Neural cell (in vitro differentiated cells): ENCODE measurements at regions not wholly inside any gene's neighbourhood (a gene's known extent, or its start where the extent isn't known, plus 50 kb on each side); places are given as distances from the start of the nearest gene placed in this dataset.

Experiments
- H2AFZ ChIP-seq: fragments of 200-600, 300-800 bp; sonication (generic), shearing (Covaris generic); 2 replicates; pipeline ENCODE4 v1.6.0; 2014; ENCODE audit warnings: low read depth, mild to moderate bottlenecking, antibody characterized with exemption, low read length, moderate library complexity
- H3F3A ChIP-seq: fragments of 200-600 bp; shearing (Covaris generic); 2 replicates; pipeline ENCODE4 v1.6.1; 2016; ENCODE audit warnings: mild to moderate bottlenecking, moderate library complexity, mixed read lengths, antibody characterized with exemption, low read length; ENCODE audit not compliant: insufficient read depth, poor library complexity, severe bottlenecking
- H3K27ac ChIP-seq: fragments of 200-600, 300-800 bp; sonication (generic), shearing (Covaris generic); 2 replicates; pipeline ENCODE4 v1.5.1; 2014; ENCODE audit warnings: mild to moderate bottlenecking, low read length, moderate library complexity
- H3K27me3 ChIP-seq: fragments of 300-800, 200-600 bp; sonication (generic), shearing (Covaris generic); 2 replicates; pipeline ENCODE4 v1.6.0; 2014; ENCODE audit warnings: mild to moderate bottlenecking, low read depth, low read length, moderate library complexity; ENCODE audit not compliant: insufficient read depth
- H3K36me3 ChIP-seq: fragments of 300-800, 200-600 bp; sonication (generic), shearing (Covaris generic); 2 replicates; pipeline ENCODE4 v1.5.1; 2014; ENCODE audit warnings: mild to moderate bottlenecking, antibody characterized with exemption, low read length, moderate library complexity; ENCODE audit not compliant: insufficient read depth
- H3K4me2 ChIP-seq: fragments of 300-800, 200-600 bp; sonication (generic), shearing (Covaris generic); 2 replicates; pipeline ENCODE4 v1.6.0; 2014; ENCODE audit warnings: mild to moderate bottlenecking, low read length
- H3K4me3 ChIP-seq: fragments of 300-800, 200-600 bp; sonication (generic), shearing (Covaris generic); 2 replicates; pipeline ENCODE4 v1.5.1; 2014; ENCODE audit warnings: mild to moderate bottlenecking, low read length, moderate library complexity
- H3K79me2 ChIP-seq: fragments of 200-600 bp; shearing (Covaris generic); replicated peaks from 2 replicates; pipeline ENCODE4 v1.6.0; 2014; ENCODE audit warnings: mild to moderate bottlenecking, low read length, moderate library complexity; ENCODE audit not compliant: insufficient read depth
- H3K9ac ChIP-seq: fragments of 300-800, 200-600 bp; sonication (generic), shearing (Covaris generic); 2 replicates; pipeline ENCODE4 v1.6.1; 2016; ENCODE audit warnings: mild to moderate bottlenecking, low read length, mixed read lengths
- H3K9me2 ChIP-seq: fragments of 200-600 bp; shearing (Covaris generic); 2 replicates; pipeline ENCODE4 v1.6.1; 2016; ENCODE audit warnings: mild to moderate bottlenecking, low read length, mixed read lengths; ENCODE audit not compliant: insufficient read depth
- H3K9me3 ChIP-seq: fragments of 200-600, 300-800 bp; sonication (generic), shearing (Covaris generic); 2 replicates; pipeline ENCODE4 v1.6.1; 2016; ENCODE audit warnings: mild to moderate bottlenecking, mixed run types, low read length, moderate library complexity, mixed read lengths
- H4K20me1 ChIP-seq: fragments of 200-600 bp; shearing (Covaris generic); 2 replicates; pipeline ENCODE4 v1.6.1; 2016; ENCODE audit warnings: mild to moderate bottlenecking, mixed run types; ENCODE audit not compliant: insufficient read depth
- CTCF ChIP-seq: fragments of 450-650 bp; IDR thresholded peaks from 2 replicates; pipeline ENCODE4 v1.5.1; 2014; ENCODE audit warnings: antibody characterized with exemption, mild to moderate bottlenecking, moderate library complexity; ENCODE audit not compliant: poor library complexity, severe bottlenecking
- EP300 ChIP-seq: fragments of 450-650 bp; conservative IDR thresholded peaks from 2 replicates; pipeline ENCODE4 v1.6.1; 2014; ENCODE audit warnings: antibody characterized with exemption, mild to moderate bottlenecking, moderate library complexity; ENCODE audit not compliant: poor library complexity, severe bottlenecking
- EZH2 ChIP-seq: fragments of 200-600, 300-800 bp; shearing (Covaris generic), sonication (generic); IDR thresholded peaks from 2 replicates; pipeline ENCODE4 v1.6.1; 2014; ENCODE audit warnings: antibody characterized with exemption, low read length, borderline replicate concordance, mild to moderate bottlenecking; ENCODE audit not compliant: insufficient read depth, poor library complexity, severe bottlenecking
- MXI1 ChIP-seq: fragments of 450-650 bp; conservative IDR thresholded peaks from 2 replicates; pipeline ENCODE4 v1.6.1; 2014; ENCODE audit warnings: antibody characterized with exemption, mild to moderate bottlenecking; ENCODE audit not compliant: poor library complexity, severe bottlenecking
- POLR2AphosphoS5 ChIP-seq: IDR thresholded peaks from 2 replicates; pipeline ENCODE4 v1.6.1; 2012
- RAD21 ChIP-seq: fragments of 450-650 bp; conservative IDR thresholded peaks from 2 replicates; pipeline ENCODE4 v1.6.1; 2014; ENCODE audit warnings: antibody characterized with exemption, mild to moderate bottlenecking, moderate library complexity
- SMC3 ChIP-seq: fragments of 450-650 bp; conservative IDR thresholded peaks from 2 replicates; pipeline ENCODE4 v1.6.1; 2014; ENCODE audit warnings: antibody characterized with exemption, mild to moderate bottlenecking, moderate library complexity; ENCODE audit not compliant: poor library complexity
- TAF1 ChIP-seq: IDR thresholded peaks from 2 replicates; pipeline ENCODE4 v1.6.1; 2012; ENCODE audit warnings: low read depth
- TF ChIP-seq, protein P1 (sequence below): IDR thresholded peaks from 2 replicates; pipeline ENCODE4 v1.6.1; 2012; ENCODE audit warnings: borderline replicate concordance

GRCh38 chr4:152037435-152037834, 276.6 kb upstream of the GATB start:
- no peaks in the 10 kb centered on the region for H3F3A ChIP-seq
- H3K79me2 ChIP-seq, result no peaks in the 10 kb centered on the region
- no peak overlapping the region for H3K4me3 ChIP-seq
- no peak overlapping the region for H3K4me2 ChIP-seq
- no peak overlapping the region for H3K27ac ChIP-seq
- H3K9me3 ChIP-seq, result no peaks in the 10 kb centered on the region
- H3K9ac ChIP-seq, result no peak overlapping the region
- no peaks in the 10 kb centered on the region for H3K36me3 ChIP-seq
- TF ChIP-seq, protein P1, sequence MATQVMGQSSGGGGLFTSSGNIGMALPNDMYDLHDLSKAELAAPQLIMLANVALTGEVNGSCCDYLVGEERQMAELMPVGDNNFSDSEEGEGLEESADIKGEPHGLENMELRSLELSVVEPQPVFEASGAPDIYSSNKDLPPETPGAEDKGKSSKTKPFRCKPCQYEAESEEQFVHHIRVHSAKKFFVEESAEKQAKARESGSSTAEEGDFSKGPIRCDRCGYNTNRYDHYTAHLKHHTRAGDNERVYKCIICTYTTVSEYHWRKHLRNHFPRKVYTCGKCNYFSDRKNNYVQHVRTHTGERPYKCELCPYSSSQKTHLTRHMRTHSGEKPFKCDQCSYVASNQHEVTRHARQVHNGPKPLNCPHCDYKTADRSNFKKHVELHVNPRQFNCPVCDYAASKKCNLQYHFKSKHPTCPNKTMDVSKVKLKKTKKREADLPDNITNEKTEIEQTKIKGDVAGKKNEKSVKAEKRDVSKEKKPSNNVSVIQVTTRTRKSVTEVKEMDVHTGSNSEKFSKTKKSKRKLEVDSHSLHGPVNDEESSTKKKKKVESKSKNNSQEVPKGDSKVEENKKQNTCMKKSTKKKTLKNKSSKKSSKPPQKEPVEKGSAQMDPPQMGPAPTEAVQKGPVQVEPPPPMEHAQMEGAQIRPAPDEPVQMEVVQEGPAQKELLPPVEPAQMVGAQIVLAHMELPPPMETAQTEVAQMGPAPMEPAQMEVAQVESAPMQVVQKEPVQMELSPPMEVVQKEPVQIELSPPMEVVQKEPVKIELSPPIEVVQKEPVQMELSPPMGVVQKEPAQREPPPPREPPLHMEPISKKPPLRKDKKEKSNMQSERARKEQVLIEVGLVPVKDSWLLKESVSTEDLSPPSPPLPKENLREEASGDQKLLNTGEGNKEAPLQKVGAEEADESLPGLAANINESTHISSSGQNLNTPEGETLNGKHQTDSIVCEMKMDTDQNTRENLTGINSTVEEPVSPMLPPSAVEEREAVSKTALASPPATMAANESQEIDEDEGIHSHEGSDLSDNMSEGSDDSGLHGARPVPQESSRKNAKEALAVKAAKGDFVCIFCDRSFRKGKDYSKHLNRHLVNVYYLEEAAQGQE, result no peak
- TF ChIP-seq EZH2 (no peak), EP300 (no peak), RAD21 (no peak), SMC3 (no peak), CTCF (no peak), TAF1 (no peak), POLR2AphosphoS5 (no peak), MXI1 (no peak)
- no peaks in the 10 kb centered on the region for H3K9me2 ChIP-seq
- no peaks in the 10 kb centered on the region for H4K20me1 ChIP-seq
- H2AFZ ChIP-seq, result no peak overlapping the region
- no peaks in the 10 kb centered on the region for H3K27me3 ChIP-seq

DNA sequence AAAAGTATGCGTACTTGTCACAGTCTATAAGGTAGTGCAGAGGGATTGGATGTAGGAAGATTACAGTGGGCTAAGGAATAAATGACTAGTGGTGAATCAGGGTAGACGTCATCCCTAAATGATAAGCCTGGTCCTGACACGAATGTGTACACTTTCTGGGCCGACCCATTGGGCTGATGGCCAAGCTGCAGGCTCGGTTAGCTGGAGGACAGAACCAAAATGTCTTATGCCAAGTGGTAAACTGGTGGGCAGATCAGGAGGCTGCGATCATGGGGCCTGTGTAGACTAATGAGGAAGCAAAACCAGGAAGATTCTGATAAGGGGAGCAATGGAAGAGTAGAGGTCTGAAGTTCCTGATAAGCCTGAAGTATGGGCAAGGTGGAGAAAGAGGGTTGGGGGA, 272.8 kb upstream of the GATB start:
- no peak for TF ChIP-seq SMC3
- no peak overlapping the region for H3K27ac ChIP-seq
- no peak overlapping the region for H2AFZ ChIP-seq
- H3K9me2 ChIP-seq, result no peaks in the 10 kb centered on the region
- H3K9ac ChIP-seq, result no peak overlapping the region
- H4K20me1 ChIP-seq, result no peaks in the 10 kb centered on the region
- H3F3A ChIP-seq, result no peaks in the 10 kb centered on the region
- no peak overlapping the region for H3K4me2 ChIP-seq
- no peak overlapping the region for H3K4me3 ChIP-seq
- H3K27me3 ChIP-seq, result no peaks in the 10 kb centered on the region
- H3K79me2 ChIP-seq, result no peaks in the 10 kb centered on the region
- no peaks in the 10 kb centered on the region for H3K36me3 ChIP-seq
- H3K9me3 ChIP-seq, result no peaks in the 10 kb centered on the region

DNA sequence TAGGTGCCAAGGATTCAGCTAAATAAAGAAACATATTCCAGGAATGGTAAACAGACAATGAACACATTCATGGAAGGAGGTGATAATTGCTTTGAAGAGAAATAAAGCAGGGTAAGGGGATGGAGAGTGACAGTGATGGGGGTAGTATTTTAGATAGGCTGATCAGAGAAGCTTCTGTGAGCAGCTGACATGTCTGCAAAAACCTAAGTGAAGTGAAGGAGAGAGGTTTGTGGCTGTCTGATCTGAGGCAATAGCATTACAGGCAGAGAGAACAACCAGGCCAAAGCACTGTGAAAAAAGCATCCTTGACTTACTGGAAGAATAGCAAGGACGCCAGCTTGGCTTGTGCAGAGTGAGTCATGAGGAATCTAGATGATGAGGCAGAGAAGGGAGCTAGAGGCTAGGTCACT, 271.9 kb upstream of the GATB start:
- Histone ChIP-seq H3K4me2 (no peak overlapping the region), H3K9me3 (no peaks in the 10 kb centered on the region), H3F3A (no peaks in the 10 kb centered on the region), H3K9me2 (no peaks in the 10 kb centered on the region), H3K27ac (no peak overlapping the region), H3K36me3 (no peaks in the 10 kb centered on the region), H4K20me1 (no peaks in the 10 kb centered on the region), H3K79me2 (no peaks in the 10 kb centered on the region), H3K9ac (no peak overlapping the region), H3K4me3 (no peak overlapping the region), H2AFZ (no peak overlapping the region), H3K27me3 (no peaks in the 10 kb centered on the region)
- TF ChIP-seq CTCF (no peak), MXI1 (no peak), POLR2AphosphoS5 (no peak), TAF1 (no peak), RAD21 (no peak), EZH2 (no peak), SMC3 (no peak), EP300 (no peak)
- TF ChIP-seq, protein P1, result no peak
